HCT116 (cell line): ENCODE measurements at regions not wholly inside any gene's neighbourhood (a gene's known extent, or its start where the extent isn't known, plus 50 kb on each side); places are given as distances from the start of the nearest gene placed in this dataset.

ENCODE experiments used
- CTCF ChIP-seq, 3 experiments: fragments of 200-600 bp in 1 of 3; sonication (generic) in 1 of 3; IDR thresholded peaks in 2 of 3; conservative IDR thresholded peaks in 1 of 3; 2 replicates each; pipeline ENCODE4 v1.5.1; 2012 to 2017; ENCODE audit warnings: low read depth in 2 of 3, low read length in 2 of 3, antibody characterized with exemption in 1 of 3, borderline replicate concordance in 1 of 3, control low read depth in 1 of 3, mild to moderate bottlenecking in 1 of 3, mixed read lengths in 1 of 3, mixed run types in 1 of 3, moderate library complexity in 1 of 3; ENCODE audit not compliant: insufficient read depth in 1 of 3
- MAX ChIP-seq: IDR thresholded peaks from 2 replicates; pipeline ENCODE4 v1.6.1; 2012
- POLR2A ChIP-seq: IDR thresholded peaks from 2 replicates; pipeline ENCODE4 v1.7.0; 2011; ENCODE audit warnings: borderline replicate concordance; ENCODE audit not compliant: insufficient read depth, insufficient read length; ENCODE audit errors: extremely low read depth
- POLR2AphosphoS5 ChIP-seq: IDR thresholded peaks from 2 replicates; pipeline ENCODE4 v1.6.1; 2011; ENCODE audit warnings: mild to moderate bottlenecking, low read depth, low read length, moderate library complexity
- REST ChIP-seq: IDR thresholded peaks from 2 replicates; pipeline ENCODE4 v1.6.1; 2012; ENCODE audit warnings: low read depth
- SP1 ChIP-seq: IDR thresholded peaks from 2 replicates; pipeline ENCODE4 v1.6.1; 2012; ENCODE audit warnings: low read depth
- SRF ChIP-seq: IDR thresholded peaks from 2 replicates; pipeline ENCODE4 v1.6.1; 2012; ENCODE audit warnings: low read depth

GRCh38 chr15:96460106-96460505 is 129.6 kb downstream of the NR2F2 start:
- TF ChIP-seq POLR2AphosphoS5 = no peak
- TF ChIP-seq CTCF (IDR thresholded peaks at IDR 0.05 in 2 of 3, conservative IDR thresholded peaks at IDR 0.05 in 1 of 3; ENCODE audit: borderline replicate concordance in 1 of 3, insufficient read depth in 1 of 3, low read depth in 2 of 3, low read length in 2 of 3) = no peak
- TF ChIP-seq MAX = no peak
- TF ChIP-seq POLR2A = no peak
- TF ChIP-seq SP1 = no peak
- TF ChIP-seq REST = no peak
- TF ChIP-seq SRF = no peak
